ENCODE measurements at regions not wholly inside any gene's neighbourhood (a gene's known extent, or its start where the extent isn't known, plus 50 kb on each side); places are given as distances from the start of the nearest gene placed in this dataset.

GRCh38 chr18:60047556-60047955 lies 147.8 kb downstream of the PMAIP1 start:
- H3K9ac ChIP-seq (ENCODE audit: insufficient read depth, low read depth, low read length): no peak overlapping the region
- in situ Hi-C loops (cut with HindIII; ENCODE audit: extremely low pct_ligation_motif_present, low pct_unique_long_range_greater_than_20kb): no loop called here
- TF ChIP-seq ZNF549 (CRISPR knock-in tag; IDR thresholded peaks at IDR 0.05) (no peak), ZNF253 (CRISPR knock-in tag; IDR thresholded peaks at IDR 0.05; ENCODE audit: borderline replicate concordance) (no peak), ZNF446 (CRISPR knock-in tag; IDR thresholded peaks at IDR 0.05) (no peak), BCL6 (CRISPR knock-in tag; IDR thresholded peaks at IDR 0.05) (no peak), PAX8 (CRISPR knock-in tag; IDR thresholded peaks at IDR 0.05; ENCODE audit: borderline replicate concordance) (no peak), ZBTB2 (CRISPR knock-in tag; IDR thresholded peaks at IDR 0.05; ENCODE audit: low read depth) (no peak), ZNF512B (CRISPR knock-in tag; IDR thresholded peaks at IDR 0.05; ENCODE audit: borderline replicate concordance) (no peak), TBX2 (CRISPR knock-in tag; IDR thresholded peaks at IDR 0.05; ENCODE audit: borderline replicate concordance) (no peak)
- H3K36me3 ChIP-seq (replicated peaks in 1 of 2; ENCODE audit: control insufficient read depth in 1 of 2, insufficient read depth in 2 of 2, low read length in 2 of 2): no peaks in the 10 kb centered on the region
- H2AFZ ChIP-seq (ENCODE audit: low read length): no peak overlapping the region
- intact Hi-C loops (cut with micrococcal nuclease; ENCODE audit: unreplicated experiment): no loop called here
- H3K4me2 ChIP-seq (ENCODE audit: low read depth, low read length): no peak overlapping the region
- CTCF ChIA-PET (ENCODE audit: low intra/inter-chr PET ratio, low total read pairs): no interaction called here
- no peaks in the 10 kb centered on the region for H3K4me1 ChIP-seq (ENCODE audit: insufficient read depth, low read length)
- H3K27me3 ChIP-seq (ENCODE audit: control insufficient read depth in 1 of 2, insufficient read depth in 2 of 2, low read length in 2 of 2): no peaks in the 10 kb centered on the region
- FAIRE-seq (no peak), DNase-seq (ENCODE audit: low spot score) (no peak), ATAC-seq (no peak)
- POLR2A ChIA-PET: no interaction called here
- no peak overlapping the region for H3K27ac ChIP-seq (ENCODE audit: extremely low read length, insufficient read depth, low read length)
- H3K79me2 ChIP-seq (ENCODE audit: insufficient read depth, low read length): no peaks in the 10 kb centered on the region
- no peaks in the 10 kb centered on the region for H4K20me1 ChIP-seq (ENCODE audit: insufficient read depth, low read length)
- H3K9me3 ChIP-seq (ENCODE audit: low read length): no peaks in the 10 kb centered on the region
- BruUV-seq (replicated peaks): no TSS peak
- no peak overlapping the region for H3K4me3 ChIP-seq (replicated peaks in 1 of 3; ENCODE audit: insufficient read depth in 1 of 3, low read depth in 2 of 3, low read length in 3 of 3)
